22Rv1 (cell line): ENCODE measurements at regions not wholly inside any gene's neighbourhood (a gene's known extent, or its start where the extent isn't known, plus 50 kb on each side); places are given as distances from the start of the nearest gene placed in this dataset.

ENCODE experiments used
- ZFX ChIP-seq: fragments of 450-650 bp; IDR thresholded peaks from 2 replicates; pipeline ENCODE4 v1.6.1; 2017; ENCODE audit warnings: antibody characterized with exemption, borderline replicate concordance
- TF ChIP-seq, protein P1 (sequence below): fragments of 450-650 bp; IDR thresholded peaks from 2 replicates; pipeline ENCODE4 v1.5.1; 2017; ENCODE audit warnings: mild to moderate bottlenecking

DNA sequence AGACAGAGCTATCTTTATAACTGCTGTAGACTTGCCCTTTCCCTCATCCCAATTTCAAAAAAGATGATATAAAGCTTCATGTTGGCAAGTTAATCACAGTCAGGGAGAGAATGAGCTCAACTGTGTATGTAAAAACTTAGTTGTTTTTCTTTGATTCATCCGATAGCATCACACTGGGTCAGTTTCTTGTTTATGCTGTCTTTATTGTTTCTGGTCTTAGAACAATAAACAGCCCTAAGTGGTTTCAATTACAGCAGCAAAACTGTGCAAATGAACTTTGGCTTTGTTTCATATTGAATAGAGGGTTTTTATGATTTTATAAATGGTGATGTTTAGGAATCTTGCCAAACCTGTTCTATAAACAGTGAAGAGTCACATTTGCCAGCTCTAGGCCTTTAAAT lies 423.8 kb upstream of the CXADR start:
- TF ChIP-seq, protein P1, sequence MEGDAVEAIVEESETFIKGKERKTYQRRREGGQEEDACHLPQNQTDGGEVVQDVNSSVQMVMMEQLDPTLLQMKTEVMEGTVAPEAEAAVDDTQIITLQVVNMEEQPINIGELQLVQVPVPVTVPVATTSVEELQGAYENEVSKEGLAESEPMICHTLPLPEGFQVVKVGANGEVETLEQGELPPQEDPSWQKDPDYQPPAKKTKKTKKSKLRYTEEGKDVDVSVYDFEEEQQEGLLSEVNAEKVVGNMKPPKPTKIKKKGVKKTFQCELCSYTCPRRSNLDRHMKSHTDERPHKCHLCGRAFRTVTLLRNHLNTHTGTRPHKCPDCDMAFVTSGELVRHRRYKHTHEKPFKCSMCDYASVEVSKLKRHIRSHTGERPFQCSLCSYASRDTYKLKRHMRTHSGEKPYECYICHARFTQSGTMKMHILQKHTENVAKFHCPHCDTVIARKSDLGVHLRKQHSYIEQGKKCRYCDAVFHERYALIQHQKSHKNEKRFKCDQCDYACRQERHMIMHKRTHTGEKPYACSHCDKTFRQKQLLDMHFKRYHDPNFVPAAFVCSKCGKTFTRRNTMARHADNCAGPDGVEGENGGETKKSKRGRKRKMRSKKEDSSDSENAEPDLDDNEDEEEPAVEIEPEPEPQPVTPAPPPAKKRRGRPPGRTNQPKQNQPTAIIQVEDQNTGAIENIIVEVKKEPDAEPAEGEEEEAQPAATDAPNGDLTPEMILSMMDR, result no peak
- no peak for TF ChIP-seq ZFX
